Erythroblast (primary cell): ENCODE measurements at regions not wholly inside any gene's neighbourhood (a gene's known extent, or its start where the extent isn't known, plus 50 kb on each side); places are given as distances from the start of the nearest gene placed in this dataset.
"Not testable (repeated sequence)": the region's sequence is repeated elsewhere in the genome, so short reads cannot be mapped to it uniquely, and the experiment has no call there.

ENCODE experiments used
- DNase-seq, 2 experiments: peaks; one replicate each; lab custom pipeline; 2025; lab: John Stamatoyannopoulos, UW
- GATA1 ChIP-seq: IDR thresholded peaks from 2 replicates; pipeline ENCODE4 v1.6.1; 2011; ENCODE audit warnings: low read depth, mild to moderate bottlenecking, control low read depth, low read length, moderate library complexity
- POLR2A ChIP-seq: IDR thresholded peaks from 2 replicates; pipeline ENCODE4 v1.6.1; 2011; ENCODE audit warnings: mild to moderate bottlenecking, low read length

GRCh38 chr13:55652657-55653056, 1488.1 kb upstream of the PRR20A start:
- TF ChIP-seq POLR2A (no peak), GATA1 (no peak)
- DNase-seq = no peak

GRCh38 chr13:55653497-55653896, 1487.2 kb upstream of the PRR20A start:
- DNase-seq = no peak
- TF ChIP-seq POLR2A = no peak
- no peak for TF ChIP-seq GATA1

GRCh38 chr13:55654243-55654642, 1486.5 kb upstream of the PRR20A start:
- TF ChIP-seq POLR2A = no peak
- DNase-seq = no peak

GRCh38 chr13:55660264-55660663, 1480.5 kb upstream of the PRR20A start:
- not testable (repeated sequence) for DNase-seq

GRCh38 chr13:55660851-55661250, 1479.9 kb upstream of the PRR20A start:
- TF ChIP-seq POLR2A = no peak
- no peak for TF ChIP-seq GATA1
- no peak for DNase-seq

- TF ChIP-seq GATA1 = no peak
- TF ChIP-seq POLR2A = no peak
- DNase-seq = no peak
Measured at GRCh38 chr13:55661505-55661904, 1479.2 kb upstream of the PRR20A start.

GRCh38 chr13:55664178-55664577, 1476.5 kb upstream of the PRR20A start:
- DNase-seq = no peak
- TF ChIP-seq GATA1 (no peak), POLR2A (no peak)

- TF ChIP-seq POLR2A = no peak
- no peak for TF ChIP-seq GATA1
- DNase-seq = no peak
Measured at GRCh38 chr13:55669051-55669450, 1471.7 kb upstream of the PRR20A start.

GRCh38 chr13:55673910-55674309, 1466.8 kb upstream of the PRR20A start:
- DNase-seq = no peak
- TF ChIP-seq GATA1 = no peak
- no peak for TF ChIP-seq POLR2A

GRCh38 chr13:55682776-55683175, 1457.9 kb upstream of the PRR20A start:
- no peak for TF ChIP-seq GATA1
- TF ChIP-seq POLR2A = no peak
- DNase-seq = no peak

- TF ChIP-seq GATA1 = no peak
- TF ChIP-seq POLR2A = no peak
Measured at GRCh38 chr13:55705526-55705925, 1435.2 kb upstream of the PRR20A start.

GRCh38 chr13:55705971-55706370, 1434.7 kb upstream of the PRR20A start:
- DNase-seq = no peak
- TF ChIP-seq GATA1 (no peak), POLR2A (no peak)

More at GRCh38 chr13:55705526-55705925, 1435.2 kb upstream of the PRR20A start:
- DNase-seq = no peak

- no peak for DNase-seq
- TF ChIP-seq GATA1 (no peak), POLR2A (no peak)
Measured at GRCh38 chr13:55714120-55714519, 1426.6 kb upstream of the PRR20A start.

- no peak for DNase-seq
- TF ChIP-seq POLR2A (no peak), GATA1 (no peak)
Measured at GRCh38 chr13:55727683-55728082, 1413.0 kb upstream of the PRR20A start.

- no peak for DNase-seq
- TF ChIP-seq GATA1 = no peak
- no peak for TF ChIP-seq POLR2A
Measured at GRCh38 chr13:55728247-55728646, 1412.5 kb upstream of the PRR20A start.

GRCh38 chr13:55745828-55746227, 1394.9 kb upstream of the PRR20A start:
- TF ChIP-seq POLR2A = no peak
- no peak for TF ChIP-seq GATA1
- DNase-seq = no peak

GRCh38 chr13:55761986-55762385, 1378.7 kb upstream of the PRR20A start:
- no peak for DNase-seq
- no peak for TF ChIP-seq POLR2A
- no peak for TF ChIP-seq GATA1
